IMR-90 (cell line): ENCODE measurements at regions not wholly inside any gene's neighbourhood (a gene's known extent, or its start where the extent isn't known, plus 50 kb on each side); places are given as distances from the start of the nearest gene placed in this dataset.
A peak's percentile ranks its signal among the peaks of the same experiment; 100 is the strongest.

ENCODE experiments used
- ATAC-seq: fragments of 200-7000 bp; cut with Tn5 transposase; 2 replicates; pipeline ENCODE4 v1.9.1; 2020; ENCODE audit warnings: low read depth, mild to moderate bottlenecking, moderate library complexity
- BruUV-seq: library from RNA; stranded (reverse); fragments of 400-500 nt; replicated peaks from 2 replicates; lab custom pipeline; 2021; lab: Mats Ljungman, UMichigan
- CTCF ChIA-PET: fragments of 300-600 bp; formaldehyde crosslinking; extraction: SDS; loops from one replicate; lab custom pipeline; 2021; ENCODE audit warnings: antibody characterized with exemption; lab: Yijun Ruan, JAX
- POLR2A ChIA-PET: fragments of 300-600 bp; sonication (Branson Sonifier 250); formaldehyde crosslinking; loops from one replicate; lab custom pipeline; 2022; ENCODE audit warnings: antibody characterized with exemption; ENCODE audit not compliant: unreplicated experiment; lab: Charles Lee
- DNase-seq: peaks from one replicate; pipeline ENCODE4 v3.0.0; 2013
- H2AFZ ChIP-seq: replicated peaks from 2 replicates; pipeline ENCODE3; 2013; ENCODE audit warnings: low read length, mild to moderate bottlenecking; ENCODE audit not compliant: poor library complexity
- H2AK5ac ChIP-seq: 2 replicates; pipeline ENCODE4 v1.6.1; 2013; ENCODE audit warnings: low read depth, low read length, inconsistent platforms
- H2AK9ac ChIP-seq: replicated peaks from 2 replicates; pipeline ENCODE3; 2013; ENCODE audit warnings: mild to moderate bottlenecking, low read depth, low read length, moderate library complexity; ENCODE audit not compliant: poor library complexity
- H2BK120ac ChIP-seq: 2 replicates; pipeline ENCODE4 v1.6.1; 2013; ENCODE audit warnings: low read depth, low read length, inconsistent platforms
- H2BK15ac ChIP-seq: 3 replicates; pipeline ENCODE4 v1.6.1; 2013; ENCODE audit warnings: low read depth, low read length, inconsistent platforms
- H2BK20ac ChIP-seq: 2 replicates; pipeline ENCODE4 v1.6.1; 2013; ENCODE audit warnings: low read depth, mild to moderate bottlenecking, inconsistent platforms, low read length, moderate library complexity
- H2BK5ac ChIP-seq: 2 replicates; pipeline ENCODE4 v1.6.1; 2013; ENCODE audit warnings: mild to moderate bottlenecking, low read depth, low read length, inconsistent platforms; ENCODE audit not compliant: poor library complexity, severe bottlenecking
- H3K14ac ChIP-seq: replicated peaks from 2 replicates; pipeline ENCODE4 v1.6.1; 2013; ENCODE audit warnings: low read depth, low read length, inconsistent platforms
- H3K18ac ChIP-seq: 2 replicates; pipeline ENCODE4 v1.6.1; 2013; ENCODE audit warnings: low read depth, low read length, control low read depth
- H3K23ac ChIP-seq: 2 replicates; pipeline ENCODE4 v1.6.1; 2013; ENCODE audit warnings: low read depth, low read length, inconsistent platforms
- H3K27ac ChIP-seq: 2 replicates; pipeline ENCODE4 v1.5.1; 2013; ENCODE audit warnings: mild to moderate bottlenecking, control low read depth, low read length; ENCODE audit not compliant: insufficient read depth
- H3K27me3 ChIP-seq: 2 replicates; pipeline ENCODE4 v1.6.1; 2013; ENCODE audit warnings: low read length; ENCODE audit not compliant: control insufficient read depth, insufficient read depth
- H3K36me3 ChIP-seq: 2 replicates; pipeline ENCODE4 v1.6.1; 2013; ENCODE audit warnings: low read length, mixed read lengths; ENCODE audit not compliant: control insufficient read depth, insufficient read depth
- H3K4ac ChIP-seq: 2 replicates; pipeline ENCODE4 v1.6.1; 2013; ENCODE audit warnings: low read depth, low read length, inconsistent platforms
- H3K4me1 ChIP-seq: 2 replicates; pipeline ENCODE4 v1.6.1; 2013; ENCODE audit warnings: low read length, mixed read lengths; ENCODE audit not compliant: control insufficient read depth, insufficient read depth
- H3K4me2 ChIP-seq: 2 replicates; pipeline ENCODE4 v1.6.1; 2013; ENCODE audit warnings: low read depth, mild to moderate bottlenecking, control low read depth, low read length, moderate library complexity
- H3K4me3 ChIP-seq: 2 replicates; pipeline ENCODE4 v1.5.1; 2013; ENCODE audit warnings: low read depth, mild to moderate bottlenecking, control low read depth, low read length, moderate library complexity; ENCODE audit not compliant: insufficient read depth
- H3K56ac ChIP-seq: 2 replicates; pipeline ENCODE4 v1.6.1; 2013; ENCODE audit warnings: low read length, inconsistent platforms; ENCODE audit not compliant: insufficient read depth; ENCODE audit errors: extremely low read depth
- H3K79me1 ChIP-seq, 2 experiments: 2 replicates each; pipeline ENCODE4 v1.6.1; 2013; ENCODE audit warnings: low read length in 2 of 2, inconsistent platforms in 1 of 2, low read depth in 1 of 2
- H3K9ac ChIP-seq: 2 replicates; pipeline ENCODE4 v1.6.1; 2013; ENCODE audit warnings: low read depth, low read length, control low read depth
- H3K9me1 ChIP-seq: 2 replicates; pipeline ENCODE4 v1.6.1; 2013; ENCODE audit warnings: low read length, inconsistent platforms; ENCODE audit not compliant: insufficient read depth
- H3K9me3 ChIP-seq: 2 replicates; pipeline ENCODE4 v1.6.1; 2013; ENCODE audit warnings: low read length; ENCODE audit not compliant: control insufficient read depth, insufficient read depth
- H4K20me1 ChIP-seq: 2 replicates; pipeline ENCODE4 v1.6.1; 2013; ENCODE audit warnings: low read length, inconsistent platforms; ENCODE audit not compliant: insufficient read depth
- H4K5ac ChIP-seq: 2 replicates; pipeline ENCODE4 v1.6.1; 2013; ENCODE audit warnings: mild to moderate bottlenecking, low read depth, low read length, control low read depth
- H4K8ac ChIP-seq, 2 experiments: 2 replicates each; pipeline ENCODE4 v1.6.1; 2013; ENCODE audit warnings: low read depth in 2 of 2, low read length in 2 of 2, control low read depth in 1 of 2, inconsistent platforms in 1 of 2
- H4K91ac ChIP-seq: 2 replicates; pipeline ENCODE4 v1.6.1; 2013; ENCODE audit warnings: low read depth, low read length, inconsistent platforms; ENCODE audit not compliant: insufficient read depth
- CEBPB ChIP-seq: IDR thresholded peaks from 2 replicates; pipeline ENCODE4 v1.6.1; 2012; ENCODE audit warnings: low read depth, low read length, improper control_type of control experiment
- CHD1 ChIP-seq: IDR thresholded peaks from 2 replicates; pipeline ENCODE4 v1.6.1; 2012; ENCODE audit warnings: low read depth, low read length, improper control_type of control experiment
- ELK1 ChIP-seq: fragments of 150-350 bp; IDR thresholded peaks from 2 replicates; pipeline ENCODE4 v1.6.1; 2016; ENCODE audit warnings: low read depth, mild to moderate bottlenecking, low read length, moderate library complexity, borderline replicate concordance
- MAFK ChIP-seq: IDR thresholded peaks from 2 replicates; pipeline ENCODE4 v1.6.1; 2012; ENCODE audit warnings: low read depth, low read length, improper control_type of control experiment
- MXI1 ChIP-seq: IDR thresholded peaks from 2 replicates; pipeline ENCODE4 v1.6.1; 2012; ENCODE audit warnings: low read depth, mild to moderate bottlenecking, low read length, moderate library complexity, borderline replicate concordance
- NFE2L2 ChIP-seq: fragments of 150-350 bp; IDR thresholded peaks from 2 replicates; pipeline ENCODE4 v1.6.1; 2016; ENCODE audit warnings: low read depth, mild to moderate bottlenecking, low read length
- WGBS, 2 experiments: methylation state at CpG; one replicate each; pipeline versions ENCODE4 v1.1.5 to v1.1.7; 2013; ENCODE audit warnings: missing lambda C conversion rate in 2 of 2; ENCODE audit not compliant: insufficient read length in 1 of 2; ENCODE audit errors: extremely low coverage in 2 of 2; 5-methylcytosine and 5-hydroxymethylcytosine counted together
- dilution Hi-C: fragments of 300-500 bp; cut with HindIII; formaldehyde crosslinking; loops from one replicate; pipeline ENCODE4 v1.14.3; 2018; ENCODE audit warnings: low sequenced_read_pairs; ENCODE audit not compliant: unreplicated experiment
- in situ Hi-C: fragments of 300-500 bp; cut with MboI; formaldehyde crosslinking; loops from 3 replicates; pipeline ENCODE4 v1.14.3; 2019; ENCODE audit warnings: low sequenced_read_pairs, inconsistent platforms, mixed read lengths
- intact Hi-C: fragments of 100-400 bp; cut with micrococcal nuclease; formaldehyde crosslinking; loops from 2 replicates; pipeline ENCODE4 v1.10.0; 2022

- no peak overlapping the region for H3K4me2 ChIP-seq
- no peak overlapping the region for H4K91ac ChIP-seq
- intact Hi-C loops: loop anchor here (10.0 kb wide), 1 partner anchor 405 kb away; no protein-coding TSS in a partner anchor
- no TSS peak for BruUV-seq
- H3K56ac ChIP-seq: no peak overlapping the region
- no peaks in the 10 kb centered on the region for H3K9me1 ChIP-seq
- no peak overlapping the region for H2AK9ac ChIP-seq
- peak; percentile 2 for DNase-seq
- no peak overlapping the region for H3K18ac ChIP-seq
- no peak overlapping the region for H3K23ac ChIP-seq
- no peak overlapping the region for H2BK15ac ChIP-seq
- no peaks in the 10 kb centered on the region for H3K27me3 ChIP-seq
- no peak for ATAC-seq
- ChIA-PET CTCF (no interaction called here), POLR2A (interaction anchor here (0.6 kb wide), 1 partner anchor 1283 kb away, joined by 3 read pairs; no protein-coding TSS in a partner anchor)
- H2BK120ac ChIP-seq: no peak overlapping the region
- no peak overlapping the region for H3K27ac ChIP-seq
- H4K8ac ChIP-seq: no peak overlapping the region
- H3K79me1 ChIP-seq: no peaks in the 10 kb centered on the region
- no peak overlapping the region for H2BK20ac ChIP-seq
- dilution Hi-C loops: no loop called here
- no peaks in the 10 kb centered on the region for H4K20me1 ChIP-seq
- WGBS, 2 experiments: no CpG with 5 or more reads among the region's 2 CpGs
- no peaks in the 10 kb centered on the region for H3K4me1 ChIP-seq
- in situ Hi-C loops: no loop called here
- H3K4ac ChIP-seq: no peak overlapping the region
- H2AFZ ChIP-seq: no peak overlapping the region
- H3K9me3 ChIP-seq: no peaks in the 10 kb centered on the region
- no peak overlapping the region for H2AK5ac ChIP-seq
- no peak overlapping the region for H2BK5ac ChIP-seq
- H3K36me3 ChIP-seq: no peaks in the 10 kb centered on the region
- no peak for TF ChIP-seq MAFK
- no peak for TF ChIP-seq NFE2L2
- TF ChIP-seq CHD1: no peak
- TF ChIP-seq ELK1: no peak
- TF ChIP-seq MXI1: no peak
- no peak for TF ChIP-seq CEBPB
- H4K5ac ChIP-seq: no peak overlapping the region
- no peak overlapping the region for H3K9ac ChIP-seq
- no peak overlapping the region for H3K14ac ChIP-seq
- no peak overlapping the region for H3K4me3 ChIP-seq
Measured at GRCh38 chr11:87870086-87870485, 305.2 kb downstream of the RAB38 start.
